ENCODE measurements at regions not wholly inside any gene's neighbourhood (a gene's known extent, or its start where the extent isn't known, plus 50 kb on each side); places are given as distances from the start of the nearest gene placed in this dataset.

DNA sequence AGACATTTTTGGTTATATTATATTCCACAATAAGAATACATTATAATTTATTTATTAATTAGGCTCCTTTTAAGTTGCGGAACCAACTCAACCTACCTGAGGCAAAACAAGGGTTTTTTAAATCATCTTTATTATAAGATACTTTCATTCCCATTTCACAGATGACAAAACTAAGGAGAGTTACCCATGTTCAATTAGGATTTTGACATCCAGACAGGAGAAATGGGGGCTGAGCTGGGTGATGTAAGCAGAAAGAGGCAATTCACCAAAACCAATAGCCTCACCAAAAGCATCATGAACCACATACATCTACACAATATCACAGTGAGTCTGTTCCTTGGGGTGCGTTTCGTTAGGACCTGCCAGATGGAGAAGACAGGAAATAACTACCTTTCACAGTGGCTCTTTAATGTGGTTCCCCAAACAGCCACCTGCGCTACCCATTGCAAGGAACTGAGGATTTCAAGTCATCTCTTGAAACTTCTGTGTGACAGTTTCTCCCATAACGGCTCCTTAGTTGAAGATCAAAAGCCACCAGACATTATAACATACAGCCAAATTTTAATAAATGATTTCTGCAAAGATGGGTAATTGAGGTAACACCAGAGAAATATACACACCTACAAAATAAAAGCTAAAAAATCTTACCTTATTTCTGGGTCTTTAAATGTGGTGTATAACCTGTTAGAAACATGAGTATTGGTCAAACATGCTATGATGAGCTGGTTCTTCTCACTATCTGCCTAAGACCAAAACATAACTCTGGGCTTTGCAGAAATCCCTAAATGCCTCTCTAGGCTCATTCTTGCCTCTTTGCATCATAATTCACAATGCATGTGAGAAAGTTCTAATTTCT lies 190.6 kb upstream of the LEF1 start:
- TF ChIP-seq, protein P1, sequence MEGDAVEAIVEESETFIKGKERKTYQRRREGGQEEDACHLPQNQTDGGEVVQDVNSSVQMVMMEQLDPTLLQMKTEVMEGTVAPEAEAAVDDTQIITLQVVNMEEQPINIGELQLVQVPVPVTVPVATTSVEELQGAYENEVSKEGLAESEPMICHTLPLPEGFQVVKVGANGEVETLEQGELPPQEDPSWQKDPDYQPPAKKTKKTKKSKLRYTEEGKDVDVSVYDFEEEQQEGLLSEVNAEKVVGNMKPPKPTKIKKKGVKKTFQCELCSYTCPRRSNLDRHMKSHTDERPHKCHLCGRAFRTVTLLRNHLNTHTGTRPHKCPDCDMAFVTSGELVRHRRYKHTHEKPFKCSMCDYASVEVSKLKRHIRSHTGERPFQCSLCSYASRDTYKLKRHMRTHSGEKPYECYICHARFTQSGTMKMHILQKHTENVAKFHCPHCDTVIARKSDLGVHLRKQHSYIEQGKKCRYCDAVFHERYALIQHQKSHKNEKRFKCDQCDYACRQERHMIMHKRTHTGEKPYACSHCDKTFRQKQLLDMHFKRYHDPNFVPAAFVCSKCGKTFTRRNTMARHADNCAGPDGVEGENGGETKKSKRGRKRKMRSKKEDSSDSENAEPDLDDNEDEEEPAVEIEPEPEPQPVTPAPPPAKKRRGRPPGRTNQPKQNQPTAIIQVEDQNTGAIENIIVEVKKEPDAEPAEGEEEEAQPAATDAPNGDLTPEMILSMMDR (IDR thresholded peaks at IDR 0.05; ENCODE audit: low read length): no peak
- no peak for TF ChIP-seq EZH2 (optimal IDR thresholded peaks at IDR 0.05; ENCODE audit: low read depth, low read length)
- TF ChIP-seq EZH2phosphoT487 (IDR thresholded peaks at IDR 0.05; ENCODE audit: low read length): no peak
- Histone ChIP-seq H2AFZ (ENCODE audit: low read length) (no peak overlapping the region), H3K9me3 (replicated peaks; ENCODE audit: insufficient read depth, low read length) (no peaks in the 10 kb centered on the region), H4K20me1 (ENCODE audit: insufficient read depth, low read length) (no peaks in the 10 kb centered on the region), H3K4me3 (ENCODE audit: low read length) (0 out of 2 replicates have a peak overlapping the region, but pooled peaks have one; percentile 4), H3K27ac (ENCODE audit: low read length) (peak overlapping the region; percentile 68), H3K9ac (ENCODE audit: low read length) (no peak overlapping the region), H3F3A (ENCODE audit: insufficient read depth, low read length) (peaks cover 42% of the 10 kb centered on the region), H3K4me1 (ENCODE audit: low read length) (peaks cover 58% of the 10 kb centered on the region), H3K4me2 (ENCODE audit: low read depth, low read length) (peak overlapping the region; percentile 35), H3K36me3 (replicated peaks; ENCODE audit: insufficient read depth, low read length) (no peaks in the 10 kb centered on the region), H3K27me3 (replicated peaks; ENCODE audit: insufficient read depth, low read length) (no peaks in the 10 kb centered on the region), H3K79me2 (ENCODE audit: low read length) (no peaks in the 10 kb centered on the region), H3K9me2 (replicated peaks; ENCODE audit: insufficient read depth, low read length) (no peaks in the 10 kb centered on the region)
- peak; percentile 94 for DNase-seq

DNA sequence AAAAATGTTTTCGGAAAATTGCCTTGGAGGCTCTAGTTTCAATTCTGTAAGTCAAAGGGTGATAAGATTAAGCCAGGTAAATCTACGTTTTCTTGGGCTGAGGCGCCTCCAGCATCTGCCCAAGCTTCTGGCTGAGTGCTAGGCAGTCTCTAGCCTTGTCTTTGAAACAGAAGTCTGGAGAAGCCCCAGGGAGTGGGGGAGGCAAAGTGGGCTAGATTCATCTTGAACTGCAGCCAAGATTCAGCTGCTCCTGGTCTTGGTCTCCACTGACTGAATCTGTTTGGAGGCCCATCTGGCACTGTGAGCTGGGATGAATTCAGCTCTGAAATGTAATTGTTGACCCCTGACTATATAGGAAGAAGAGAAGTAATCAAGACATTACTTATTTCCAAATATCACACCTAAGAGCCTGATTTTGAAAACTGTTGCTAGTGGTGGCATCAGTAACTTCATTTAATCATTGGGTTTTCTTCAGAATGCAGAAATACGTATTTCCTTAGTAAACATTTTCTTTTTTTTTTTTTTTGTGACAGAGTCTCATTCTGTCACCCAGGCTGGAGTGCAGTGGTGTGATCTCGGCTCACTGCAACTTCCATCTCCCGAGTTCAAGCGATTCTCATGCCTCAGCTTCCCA lies 187.3 kb upstream of the LEF1 start:
- Histone ChIP-seq H3K9me2 (replicated peaks; ENCODE audit: insufficient read depth, low read length) (no peaks in the 10 kb centered on the region), H3K36me3 (replicated peaks; ENCODE audit: insufficient read depth, low read length) (no peaks in the 10 kb centered on the region), H3K4me3 (ENCODE audit: low read length) (no peak overlapping the region), H4K20me1 (ENCODE audit: insufficient read depth, low read length) (no peaks in the 10 kb centered on the region), H3K27me3 (replicated peaks; ENCODE audit: insufficient read depth, low read length) (no peaks in the 10 kb centered on the region), H3K9me3 (replicated peaks; ENCODE audit: insufficient read depth, low read length) (no peaks in the 10 kb centered on the region), H3F3A (ENCODE audit: insufficient read depth, low read length) (peaks cover 36% of the 10 kb centered on the region), H3K9ac (ENCODE audit: low read length) (no peak overlapping the region; the same call in 1 of the 2 replicates), H3K79me2 (ENCODE audit: low read length) (no peaks in the 10 kb centered on the region), H3K4me1 (ENCODE audit: low read length) (peaks cover 51% of the 10 kb centered on the region), H2AFZ (ENCODE audit: low read length) (0 out of 2 replicates have a peak overlapping the region, but pooled peaks have one; percentile 18), H3K4me2 (ENCODE audit: low read depth, low read length) (peak overlapping the region; percentile 46), H3K27ac (ENCODE audit: low read length) (peak overlapping the region; percentile 65; the same call in 1 of the 2 replicates)
- TF ChIP-seq, protein P1 (IDR thresholded peaks at IDR 0.05; ENCODE audit: low read length): no peak
- TF ChIP-seq EZH2phosphoT487 (IDR thresholded peaks at IDR 0.05; ENCODE audit: low read length) (no peak), EZH2 (optimal IDR thresholded peaks at IDR 0.05; ENCODE audit: low read depth, low read length) (no peak)
- DNase-seq: no peak

DNA sequence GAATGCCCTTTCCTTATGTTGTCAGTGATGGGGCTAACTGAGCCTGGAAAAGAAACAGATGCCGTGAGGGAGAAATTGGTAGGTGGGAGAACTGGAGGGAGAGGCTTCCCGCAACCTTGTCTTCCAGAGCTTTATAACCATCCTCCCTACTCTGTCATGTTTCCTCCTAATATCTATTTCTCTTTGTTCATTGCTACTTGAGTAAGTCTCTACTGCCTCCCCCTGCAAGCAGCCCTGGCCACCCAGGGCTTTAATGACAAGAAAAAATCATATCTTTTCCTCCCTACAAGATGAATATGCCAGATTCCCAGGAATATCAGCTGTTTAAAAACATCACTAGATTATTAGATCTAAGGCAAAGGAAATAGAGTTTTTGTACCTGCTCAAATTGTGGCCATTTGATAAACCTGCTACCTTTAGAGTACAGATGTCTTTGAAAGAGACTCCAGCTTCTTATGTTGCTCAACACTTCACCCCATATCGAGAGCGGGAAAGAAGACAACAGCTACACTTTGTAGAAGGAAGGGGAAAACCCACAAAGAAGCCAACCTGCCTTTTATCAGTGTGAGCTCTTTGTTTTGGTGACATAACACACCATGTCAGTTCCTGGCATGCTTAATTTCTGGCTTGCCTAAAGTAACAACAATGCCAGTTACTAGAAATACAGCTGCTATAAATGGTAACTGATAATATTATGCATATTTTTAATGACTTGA lies 186.6 kb upstream of the LEF1 start:
- TF ChIP-seq EZH2 (optimal IDR thresholded peaks at IDR 0.05; ENCODE audit: low read depth, low read length) (no peak), EZH2phosphoT487 (IDR thresholded peaks at IDR 0.05; ENCODE audit: low read length) (no peak)
- TF ChIP-seq, protein P1 (IDR thresholded peaks at IDR 0.05; ENCODE audit: low read length): no peak
- no peaks in the 10 kb centered on the region for H3K36me3 ChIP-seq (replicated peaks; ENCODE audit: insufficient read depth, low read length)
- peak overlapping the region; percentile 65; the same call in 1 of the 2 replicates for H3K27ac ChIP-seq (ENCODE audit: low read length)
- H2AFZ ChIP-seq (ENCODE audit: low read length): no peak overlapping the region
- no peak overlapping the region for H3K4me3 ChIP-seq (ENCODE audit: low read length)
- H3K9ac ChIP-seq (ENCODE audit: low read length): peak overlapping the region; percentile 7; the same call in 1 of the 2 replicates
- no peaks in the 10 kb centered on the region for H3K9me2 ChIP-seq (replicated peaks; ENCODE audit: insufficient read depth, low read length)
- H3K4me2 ChIP-seq (ENCODE audit: low read depth, low read length): peak overlapping the region; percentile 46
- no peaks in the 10 kb centered on the region for H4K20me1 ChIP-seq (ENCODE audit: insufficient read depth, low read length)
- no peaks in the 10 kb centered on the region for H3K27me3 ChIP-seq (replicated peaks; ENCODE audit: insufficient read depth, low read length)
- no peaks in the 10 kb centered on the region for H3K9me3 ChIP-seq (replicated peaks; ENCODE audit: insufficient read depth, low read length)
- H3K4me1 ChIP-seq (ENCODE audit: low read length): peaks cover 44% of the 10 kb centered on the region
- DNase-seq: peak; percentile 85
- no peaks in the 10 kb centered on the region for H3K79me2 ChIP-seq (ENCODE audit: low read length)
- H3F3A ChIP-seq (ENCODE audit: insufficient read depth, low read length): peaks cover 30% of the 10 kb centered on the region

All from MM.1S (cell line).